ENCODE measurements at regions not wholly inside any gene's neighbourhood (a gene's known extent, or its start where the extent isn't known, plus 50 kb on each side); places are given as distances from the start of the nearest gene placed in this dataset.

DNA sequence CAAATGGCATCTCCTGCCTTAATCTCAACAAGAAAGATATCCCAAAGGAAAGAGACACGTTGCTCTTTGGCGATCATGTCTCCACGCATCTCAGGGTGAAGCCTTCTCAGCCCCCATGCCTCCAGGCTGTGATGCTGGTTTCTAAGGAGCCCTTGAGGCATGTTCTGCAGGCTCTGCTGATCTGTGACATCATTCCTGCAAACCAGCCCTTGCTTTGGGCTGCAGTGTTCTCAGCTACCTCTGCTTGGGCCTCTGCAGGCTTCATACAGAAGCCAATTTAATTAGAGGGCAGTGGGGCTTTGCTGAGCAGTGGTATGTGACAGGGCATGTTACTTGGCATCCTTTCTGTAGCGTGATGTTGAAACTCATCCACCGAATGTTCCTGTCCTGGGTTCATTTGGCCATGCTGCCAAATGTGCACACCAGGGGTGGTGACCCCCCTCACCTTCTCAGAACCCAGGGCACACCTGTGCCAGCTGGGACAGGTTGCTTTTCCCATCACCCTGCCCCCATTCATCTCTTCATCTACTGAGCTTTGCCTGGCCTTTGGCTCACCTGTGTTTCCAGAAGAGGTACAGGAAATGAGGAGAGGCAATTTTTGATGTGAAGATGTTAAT, 230.9 kb downstream of the TEX29 start:
- no peaks in the 10 kb centered on the region for H3K36me3 Mint-ChIP-seq
- POLR2A ChIA-PET = no interaction called here
- no peak overlapping the region for H3K4me3 Mint-ChIP-seq
- no peaks in the 10 kb centered on the region for H3K9me3 Mint-ChIP-seq
- H3K27me3 Mint-ChIP-seq = peaks cover 0 to 19% (median 2%) of the 10 kb centered on the region in 5 donors
- DNase-seq = no peak
- ATAC-seq = no peak
- no peak overlapping the region for H3K27ac Mint-ChIP-seq
- H3K4me1 Mint-ChIP-seq = peaks cover 0 to 2% (median 0%) of the 10 kb centered on the region in 4 donors

GRCh38 chr13:111552891-111553655, 232.6 kb downstream of the TEX29 start:
- Mint-ChIP-seq H3K27ac (no peak overlapping the region), H3K4me1 (peaks cover 0 to 2% (median 0%) of the 10 kb centered on the region in 4 donors), H3K9me3 (no peaks in the 10 kb centered on the region), H3K36me3 (no peaks in the 10 kb centered on the region), H3K4me3 (no peak overlapping the region), H3K27me3 (peaks cover 2 to 27% (median 5%) of the 10 kb centered on the region in 5 donors)
- POLR2A ChIA-PET = no interaction called here
- DNase-seq (no peak), ATAC-seq (no peak)

- no peak for DNase-seq
- no peaks in the 10 kb centered on the region for H3K9me3 Mint-ChIP-seq
- POLR2A ChIA-PET = no interaction called here
- no peak for ATAC-seq
- no peaks in the 10 kb centered on the region for H3K36me3 Mint-ChIP-seq
- no peak overlapping the region for H3K4me3 Mint-ChIP-seq
- peaks cover 0 to 2% (median under 1%) of the 10 kb centered on the region in 4 donors for H3K4me1 Mint-ChIP-seq
- peaks cover 2 to 32% (median 5%) of the 10 kb centered on the region in 5 donors for H3K27me3 Mint-ChIP-seq
- H3K27ac Mint-ChIP-seq = no peak overlapping the region
Measured at GRCh38 chr13:111554539-111555267, 234.3 kb downstream of the TEX29 start.

DNA sequence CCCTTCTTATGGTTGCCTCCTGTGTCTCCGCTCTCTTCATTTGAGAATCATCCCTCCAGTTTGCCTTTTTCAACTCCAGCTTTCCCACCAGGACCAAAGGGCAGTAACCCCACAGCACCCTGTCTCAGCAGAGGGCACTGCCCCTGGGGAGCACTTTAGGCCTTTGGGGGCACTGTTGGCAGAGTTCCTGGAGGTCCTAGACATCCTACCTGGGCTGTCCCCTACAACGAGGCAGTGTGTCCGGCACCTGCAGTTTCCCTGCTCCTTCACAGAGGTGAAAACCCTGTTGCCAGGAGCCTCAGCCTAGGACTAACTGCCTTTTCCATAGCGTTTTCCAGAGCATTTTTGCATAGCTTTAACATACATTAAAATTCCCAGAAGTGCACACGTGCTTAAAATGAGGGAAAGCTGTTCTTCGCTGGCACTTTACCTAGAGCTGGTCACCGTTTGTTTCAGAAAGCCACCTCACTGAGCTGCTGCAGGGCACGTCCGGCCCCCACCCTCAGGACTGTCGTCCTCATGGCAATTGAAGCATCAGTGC, 234.9 kb downstream of the TEX29 start:
- H3K36me3 Mint-ChIP-seq = no peaks in the 10 kb centered on the region
- no peaks in the 10 kb centered on the region for H3K9me3 Mint-ChIP-seq
- POLR2A ChIA-PET = no interaction called here
- no peak overlapping the region for H3K4me3 Mint-ChIP-seq
- H3K27me3 Mint-ChIP-seq = peaks cover 0 to 25% (median 5%) of the 10 kb centered on the region in 5 donors
- ATAC-seq (no peak), DNase-seq (no peak)
- no peak overlapping the region for H3K27ac Mint-ChIP-seq
- H3K4me1 Mint-ChIP-seq = peaks cover 0 to 2% (median 0%) of the 10 kb centered on the region in 4 donors

DNA sequence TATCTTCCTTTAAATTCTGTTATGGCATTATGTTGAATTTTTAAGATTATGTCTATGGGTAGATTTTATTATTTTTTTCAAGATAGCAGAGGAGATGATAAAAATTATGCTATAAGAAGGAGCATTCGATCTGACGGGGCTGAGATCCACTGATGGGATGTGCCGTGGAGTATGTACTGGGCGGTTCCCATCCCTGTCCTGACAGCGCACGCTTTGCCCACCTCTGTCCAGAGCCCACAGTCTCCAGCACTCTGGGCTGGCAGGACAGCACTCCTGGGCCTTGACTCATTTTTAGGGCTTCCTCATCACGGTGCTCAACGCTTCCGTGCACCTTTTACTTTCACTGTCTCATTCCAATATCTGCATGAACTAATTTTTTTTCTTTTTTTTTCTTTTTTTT, 235.5 kb downstream of the TEX29 start:
- POLR2A ChIA-PET = no interaction called here

GRCh38 chr13:111556496-111556895, 236.1 kb downstream of the TEX29 start:
- DNase-seq (no peak), ATAC-seq (no peak)
- no peaks in the 10 kb centered on the region for H3K9me3 Mint-ChIP-seq
- H3K27me3 Mint-ChIP-seq = peaks cover 0 to 29% (median 9%) of the 10 kb centered on the region in 5 donors
- H3K4me3 Mint-ChIP-seq = no peak overlapping the region
- H3K4me1 Mint-ChIP-seq = peaks cover 0 to 5% (median 0%) of the 10 kb centered on the region in 4 donors
- no peaks in the 10 kb centered on the region for H3K36me3 Mint-ChIP-seq
- POLR2A ChIA-PET = no interaction called here
- no peak overlapping the region for H3K27ac Mint-ChIP-seq

More for the DNA sequence above, 235.5 kb downstream of the TEX29 start:
- H3K27ac Mint-ChIP-seq = no peak overlapping the region
- H3K27me3 Mint-ChIP-seq = peaks cover 0 to 24% (median 5%) of the 10 kb centered on the region in 5 donors
- no peak overlapping the region for H3K4me3 Mint-ChIP-seq
- no peaks in the 10 kb centered on the region for H3K36me3 Mint-ChIP-seq
- DNase-seq (no peak), ATAC-seq (no peak)
- peaks cover 0 to 2% (median 0%) of the 10 kb centered on the region in 4 donors for H3K4me1 Mint-ChIP-seq
- no peaks in the 10 kb centered on the region for H3K9me3 Mint-ChIP-seq

GRCh38 chr13:111557921-111558699, 237.7 kb downstream of the TEX29 start:
- H3K4me1 Mint-ChIP-seq = peaks cover 0 to 5% (median 0%) of the 10 kb centered on the region in 4 donors
- H3K9me3 Mint-ChIP-seq = no peaks in the 10 kb centered on the region
- peak overlapping the region in 1 of 10 donors; percentile 69 for H3K27ac Mint-ChIP-seq
- H3K36me3 Mint-ChIP-seq = no peaks in the 10 kb centered on the region
- peaks cover 2 to 42% (median 19%) of the 10 kb centered on the region in 5 donors for H3K27me3 Mint-ChIP-seq
- POLR2A ChIA-PET = no interaction called here
- no peak for DNase-seq
- no peak for ATAC-seq
- no peak overlapping the region for H3K4me3 Mint-ChIP-seq

DNA sequence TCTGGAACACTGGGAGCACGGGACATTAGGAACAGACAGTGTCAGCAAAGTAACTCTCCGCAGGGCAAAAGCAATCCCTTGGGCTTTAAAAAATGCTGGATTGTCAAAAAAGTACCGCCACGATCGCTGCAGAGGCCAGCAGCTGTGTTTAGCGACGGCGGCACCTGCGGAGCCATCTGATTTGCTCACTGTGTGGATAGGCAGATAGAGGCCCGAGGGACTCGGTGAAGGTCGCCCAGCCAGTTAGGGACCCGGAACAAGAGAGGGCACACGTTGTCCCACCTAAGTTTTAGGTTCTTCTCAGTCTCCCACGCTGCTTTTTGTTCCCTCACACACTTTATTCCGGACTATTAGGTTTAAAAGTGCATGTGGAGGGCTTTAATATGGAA, 238.3 kb downstream of the TEX29 start:
- Mint-ChIP-seq H3K4me3 (no peak overlapping the region), H3K27me3 (peaks cover 2 to 46% (median 22%) of the 10 kb centered on the region in 5 donors)
- POLR2A ChIA-PET = no interaction called here

GRCh38 chr13:111559612-111560403, 239.4 kb downstream of the TEX29 start:
- H3K27ac Mint-ChIP-seq = no peak overlapping the region
- peaks cover 0 to 5% (median 0%) of the 10 kb centered on the region in 4 donors for H3K4me1 Mint-ChIP-seq
- no peak for DNase-seq
- H3K36me3 Mint-ChIP-seq = no peaks in the 10 kb centered on the region
- POLR2A ChIA-PET = no interaction called here
- H3K27me3 Mint-ChIP-seq = peaks cover 2 to 55% (median 29%) of the 10 kb centered on the region in 5 donors
- peaks cover 0 to 3% (median 0%) of the 10 kb centered on the region in 9 donors for H3K9me3 Mint-ChIP-seq
- peak overlapping the region in 1 of 10 donors; percentile 40 for H3K4me3 Mint-ChIP-seq
- no peak for ATAC-seq

More for the DNA sequence above, 238.3 kb downstream of the TEX29 start:
- no peak for ATAC-seq
- DNase-seq = no peak
- Mint-ChIP-seq H3K27ac (no peak overlapping the region), H3K36me3 (no peaks in the 10 kb centered on the region), H3K4me1 (peaks cover 0 to 5% (median 0%) of the 10 kb centered on the region in 4 donors), H3K9me3 (no peaks in the 10 kb centered on the region)

- Mint-ChIP-seq H3K9me3 (peaks cover 0 to 3% (median 0%) of the 10 kb centered on the region in 9 donors), H3K4me1 (peaks cover 0 to 5% (median 0%) of the 10 kb centered on the region in 4 donors), H3K27me3 (peaks cover 2 to 55% (median 29%) of the 10 kb centered on the region in 5 donors), H3K36me3 (no peaks in the 10 kb centered on the region), H3K27ac (no peak overlapping the region), H3K4me3 (peak overlapping the region in 1 of 10 donors; percentile 10)
- no peak for ATAC-seq
- DNase-seq = no peak
- POLR2A ChIA-PET = no interaction called here
Measured at GRCh38 chr13:111561091-111561781, 240.8 kb downstream of the TEX29 start.

DNA sequence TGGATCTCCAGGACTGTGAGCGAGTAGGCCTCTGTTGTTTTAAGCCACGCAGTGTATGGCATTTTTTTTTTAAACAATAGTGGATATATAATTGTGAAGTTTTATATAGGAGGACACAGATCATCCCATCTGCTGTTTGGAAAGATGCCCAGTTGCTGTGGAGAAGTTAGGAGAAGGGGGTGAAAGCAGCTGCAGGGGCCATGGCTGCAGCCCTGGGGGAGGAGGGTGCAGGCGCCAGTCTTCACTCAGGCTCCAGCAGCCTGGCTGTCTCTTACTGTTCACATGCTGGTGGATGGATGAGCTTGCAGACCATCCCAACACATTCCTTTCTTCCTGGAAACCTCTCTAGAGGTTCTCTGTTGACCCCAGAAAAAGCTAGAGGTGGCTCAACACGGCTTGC, 242.3 kb downstream of the TEX29 start:
- Mint-ChIP-seq H3K27ac (no peak overlapping the region), H3K4me3 (no peak overlapping the region), H3K27me3 (peaks cover 2 to 55% (median 29%) of the 10 kb centered on the region in 5 donors), H3K9me3 (peaks cover 0 to 4% (median 0%) of the 10 kb centered on the region in 9 donors), H3K36me3 (no peaks in the 10 kb centered on the region), H3K4me1 (peaks cover 0 to 5% (median 0%) of the 10 kb centered on the region in 4 donors)
- POLR2A ChIA-PET = no interaction called here
- ATAC-seq (no peak), DNase-seq (no peak)

Data from naive thymus-derived CD8-positive, alpha-beta T cell (primary cell).